ENCODE measurements at regions not wholly inside any gene's neighbourhood (a gene's known extent, or its start where the extent isn't known, plus 50 kb on each side); places are given as distances from the start of the nearest gene placed in this dataset.

DNA sequence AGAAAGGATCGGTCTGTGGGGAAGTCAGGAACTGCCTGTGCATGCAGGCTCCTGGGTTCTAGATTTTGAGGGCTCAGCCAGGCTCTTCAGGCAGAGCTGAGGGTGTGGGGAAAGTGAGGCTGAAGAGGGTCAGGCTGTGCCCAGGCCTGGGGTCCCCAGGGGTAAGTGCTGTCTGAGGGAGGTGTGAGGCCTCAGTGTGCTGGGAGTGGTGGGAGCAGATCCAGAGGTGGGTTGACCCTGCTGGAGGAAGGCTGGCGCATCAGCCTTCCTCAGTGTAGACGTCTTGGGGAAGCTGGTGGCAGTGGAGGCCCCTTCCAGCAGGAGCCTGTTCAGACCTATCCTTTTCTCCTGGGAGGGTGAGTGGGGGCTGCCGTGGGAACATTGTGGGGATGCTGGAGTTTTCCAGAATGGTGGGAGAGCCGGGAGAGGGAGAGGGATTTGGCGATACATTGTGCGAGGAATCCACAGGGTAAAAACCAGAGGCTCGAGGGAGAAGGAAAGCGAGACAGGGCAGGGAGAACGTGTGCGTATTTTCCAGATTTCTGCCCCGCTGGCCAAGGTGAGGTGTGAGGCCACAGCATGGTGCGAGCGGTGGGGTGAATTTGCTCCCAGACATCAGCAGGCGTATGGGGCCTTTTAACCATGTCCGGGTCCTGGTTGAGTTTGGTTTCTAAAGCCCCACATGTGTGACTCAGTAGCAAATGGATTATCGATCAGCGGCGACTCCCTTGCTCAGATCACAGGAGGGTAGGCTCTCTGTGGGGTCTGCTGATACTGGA is 237.7 kb downstream of the TEX29 start:
- TF ChIP-seq CTCF (IDR thresholded peaks at IDR 0.05; ENCODE audit: low read length) (no peak), EZH2 (optimal IDR thresholded peaks at IDR 0.05; ENCODE audit: low read depth, low read length) (no peak)
